Iris pigment epithelial cell (primary cell): ENCODE measurements at regions not wholly inside any gene's neighbourhood (a gene's known extent, or its start where the extent isn't known, plus 50 kb on each side); places are given as distances from the start of the nearest gene placed in this dataset.

Experiments
- DNase-seq: peaks from one replicate; pipeline ENCODE4 v3.0.0-alpha.2; 2011; ENCODE audit warnings: low read depth

- no peak for DNase-seq
Measured at GRCh38 chr1:199333180-199333579, 694.3 kb upstream of the NR5A2 start.

- DNase-seq: peak; percentile 50
Measured at GRCh38 chr1:199335496-199335895, 692.0 kb upstream of the NR5A2 start.

GRCh38 chr1:199336745-199337640 lies 690.5 kb upstream of the NR5A2 start:
- no peak for DNase-seq

GRCh38 chr1:199338760-199339159 lies 688.8 kb upstream of the NR5A2 start:
- DNase-seq: no peak

GRCh38 chr1:199352351-199352750 lies 675.2 kb upstream of the NR5A2 start:
- no peak for DNase-seq

GRCh38 chr1:199353906-199354305 lies 673.6 kb upstream of the NR5A2 start:
- peak; percentile 8 for DNase-seq

- DNase-seq: no peak
Measured at GRCh38 chr1:199356561-199356960, 670.9 kb upstream of the NR5A2 start.

GRCh38 chr1:199357599-199357998 lies 669.9 kb upstream of the NR5A2 start:
- DNase-seq: no peak

- no peak for DNase-seq
Measured at GRCh38 chr1:199362996-199363395, 664.5 kb upstream of the NR5A2 start.

- no peak for DNase-seq
Measured at GRCh38 chr1:199373139-199373538, 654.4 kb upstream of the NR5A2 start.

- DNase-seq: no peak
Measured at GRCh38 chr1:199377211-199377610, 650.3 kb upstream of the NR5A2 start.

GRCh38 chr1:199383793-199384192 lies 643.7 kb upstream of the NR5A2 start:
- no peak for DNase-seq

- no peak for DNase-seq
Measured at GRCh38 chr1:199394856-199395255, 632.7 kb upstream of the NR5A2 start.

- no peak for DNase-seq
Measured at GRCh38 chr1:199396456-199396855, 631.1 kb upstream of the NR5A2 start.

GRCh38 chr1:199399996-199400724 lies 627.4 kb upstream of the NR5A2 start:
- DNase-seq: no peak

- DNase-seq: peak; percentile 49
Measured at GRCh38 chr1:199403531-199404116, 623.9 kb upstream of the NR5A2 start.

- DNase-seq: peak; percentile 9
Measured at GRCh38 chr1:199404191-199404590, 623.3 kb upstream of the NR5A2 start.

- peak; percentile 7 for DNase-seq
Measured at GRCh38 chr1:199404976-199405375, 622.5 kb upstream of the NR5A2 start.

- no peak for DNase-seq
Measured at GRCh38 chr1:199405634-199406196, 621.8 kb upstream of the NR5A2 start.

- DNase-seq: no peak
Measured at GRCh38 chr1:199410462-199410861, 617.0 kb upstream of the NR5A2 start.

- no peak for DNase-seq
Measured at GRCh38 chr1:199411506-199411905, 616.0 kb upstream of the NR5A2 start.

- DNase-seq: peak; percentile 64
Measured at GRCh38 chr1:199422206-199422605, 605.3 kb upstream of the NR5A2 start.

GRCh38 chr1:199447906-199448305 lies 579.6 kb upstream of the NR5A2 start:
- no peak for DNase-seq
